ENCODE measurements at regions not wholly inside any gene's neighbourhood (a gene's known extent, or its start where the extent isn't known, plus 50 kb on each side); places are given as distances from the start of the nearest gene placed in this dataset.
A peak's percentile ranks its signal among the peaks of the same experiment; 100 is the strongest.

DNA sequence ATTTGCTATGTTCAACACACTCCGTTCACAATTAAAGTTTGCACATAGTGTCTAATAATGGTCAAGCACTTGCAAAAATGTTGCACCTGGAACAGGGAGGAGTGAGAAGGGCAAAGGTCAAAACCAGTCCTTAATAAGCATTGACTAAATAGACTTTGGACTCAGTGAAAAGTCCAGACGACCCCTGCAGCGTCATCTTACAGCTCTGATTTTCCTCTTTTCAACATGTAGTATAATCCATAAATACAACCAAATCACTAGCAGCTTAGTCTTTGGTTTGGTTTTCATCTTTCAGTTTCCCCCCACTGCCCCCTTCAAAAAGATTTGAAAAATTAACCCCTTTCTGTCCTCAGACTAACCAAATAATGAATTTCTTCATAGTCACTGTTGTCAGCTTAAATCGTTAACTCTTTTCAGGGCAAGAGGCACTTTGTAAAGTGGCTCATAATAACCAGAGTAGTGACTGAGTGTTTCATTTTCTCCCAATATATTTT lies 290.3 kb downstream of the PTPRC start:
- Mint-ChIP-seq H3K4me3 (peak overlapping the region in 8 of 10 donors; percentile 17 to 79 (median 37)), H3K27me3 (no peaks in the 10 kb centered on the region), H3K9me3 (no peaks in the 10 kb centered on the region), H3K36me3 (no peaks in the 10 kb centered on the region), H3K27ac (peak overlapping the region in 6 of 10 donors; percentile 33 to 84 (median 58)), H3K4me1 (peaks cover 12 to 56% (median 50%) of the 10 kb centered on the region in 4 donors)
- POLR2A ChIA-PET = interaction anchor here (1.1 kb wide), 1 partner anchor 187 kb away, joined by 3 read pairs; no protein-coding TSS in a partner anchor
- no peak for DNase-seq
- ATAC-seq = no peak

- H3K4me1 Mint-ChIP-seq = peaks cover 12 to 56% (median 48%) of the 10 kb centered on the region in 4 donors
- peak; percentile 76 to 80 for ATAC-seq
- peak overlapping the region; percentile 63 to 94 (median 86) for H3K27ac Mint-ChIP-seq
- DNase-seq = peak in 5 of 10 donors; percentile 21 to 53 (median 46)
- peak overlapping the region; percentile 72 to 87 (median 82) for H3K4me3 Mint-ChIP-seq
- POLR2A ChIA-PET = interaction anchor here (1.0 to 1.1 kb wide), 2 partner anchors 29 to 188 kb away, joined by 3 read pairs; no protein-coding TSS in a partner anchor
- H3K27me3 Mint-ChIP-seq = no peaks in the 10 kb centered on the region
- H3K36me3 Mint-ChIP-seq = no peaks in the 10 kb centered on the region
- H3K9me3 Mint-ChIP-seq = no peaks in the 10 kb centered on the region
These were observed 291.2 kb downstream of the PTPRC start for GRCh38 chr1:198929961-198930599.

DNA sequence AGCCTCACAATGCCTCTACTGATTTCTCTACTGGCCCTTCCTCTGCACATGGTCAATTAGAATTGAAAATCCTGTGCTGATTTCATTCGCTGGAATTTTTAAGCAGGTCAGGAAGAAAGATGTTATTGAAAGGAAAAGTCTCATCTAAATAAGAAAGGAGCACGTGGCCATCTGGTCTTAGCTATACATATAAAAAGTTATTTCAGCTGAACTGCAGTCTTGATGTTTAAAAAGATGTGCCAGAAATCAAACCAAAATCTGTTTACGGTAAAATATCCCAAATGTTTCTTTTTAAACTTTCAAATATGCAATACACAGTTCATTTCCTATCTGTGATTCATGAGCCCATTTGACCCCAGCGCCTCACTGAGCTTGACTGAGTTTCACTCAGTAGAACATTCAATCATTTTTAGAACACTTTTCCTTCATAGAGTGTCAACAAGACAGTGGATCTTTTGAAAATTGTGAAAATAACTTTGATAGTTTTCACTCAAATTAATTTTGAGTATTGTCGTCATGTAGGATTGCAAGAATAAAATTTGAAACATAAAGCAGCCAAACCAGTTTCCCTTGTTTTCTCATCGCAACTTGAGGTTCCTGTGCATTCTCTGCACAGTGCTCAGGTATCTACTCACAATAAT lies 293.6 kb downstream of the PTPRC start:
- Mint-ChIP-seq H3K4me3 (peak overlapping the region; percentile 69 to 87 (median 78)), H3K9me3 (no peaks in the 10 kb centered on the region), H3K27me3 (no peaks in the 10 kb centered on the region), H3K27ac (peak overlapping the region in 9 of 10 donors; percentile 61 to 91 (median 85)), H3K36me3 (no peaks in the 10 kb centered on the region), H3K4me1 (peaks cover 15 to 43% (median 38%) of the 10 kb centered on the region in 4 donors)
- ATAC-seq (no peak), DNase-seq (peak in 1 of 10 donors; percentile 4)
- POLR2A ChIA-PET = no interaction called here

GRCh38 chr1:198933515-198934222 lies 294.8 kb downstream of the PTPRC start:
- no peak for ATAC-seq
- POLR2A ChIA-PET = no interaction called here

GRCh38 chr1:198934426-198934825 lies 295.6 kb downstream of the PTPRC start:
- Mint-ChIP-seq H3K36me3 (no peaks in the 10 kb centered on the region), H3K27ac (no peak overlapping the region), H3K9me3 (no peaks in the 10 kb centered on the region), H3K4me3 (no peak overlapping the region), H3K4me1 (peaks cover 11 to 38% (median 36%) of the 10 kb centered on the region in 4 donors), H3K27me3 (no peaks in the 10 kb centered on the region)
- no peak for ATAC-seq
- POLR2A ChIA-PET = interaction anchor here (0.6 kb wide), 1 partner anchor 25 kb away, joined by 3 read pairs; no protein-coding TSS in a partner anchor
- DNase-seq = no peak

More at GRCh38 chr1:198933515-198934222, 294.8 kb downstream of the PTPRC start:
- DNase-seq = no peak
- peak overlapping the region in 2 of 10 donors; percentile 52 to 59 for H3K4me3 Mint-ChIP-seq
- H3K9me3 Mint-ChIP-seq = no peaks in the 10 kb centered on the region
- H3K27ac Mint-ChIP-seq = peak overlapping the region in 2 of 10 donors; percentile 2 to 80
- no peaks in the 10 kb centered on the region for H3K36me3 Mint-ChIP-seq
- peaks cover 13 to 43% (median 41%) of the 10 kb centered on the region in 4 donors for H3K4me1 Mint-ChIP-seq
- no peaks in the 10 kb centered on the region for H3K27me3 Mint-ChIP-seq

- Mint-ChIP-seq H3K4me1 (peaks cover 11 to 33% (median 32%) of the 10 kb centered on the region in 4 donors), H3K36me3 (no peaks in the 10 kb centered on the region), H3K27ac (no peak overlapping the region), H3K9me3 (no peaks in the 10 kb centered on the region), H3K4me3 (no peak overlapping the region), H3K27me3 (no peaks in the 10 kb centered on the region)
- peak in 9 of 10 donors; percentile 35 to 83 (median 64) for DNase-seq
- POLR2A ChIA-PET = interaction anchor here (0.6 kb wide), 1 partner anchor 25 kb away, joined by 3 read pairs; no protein-coding TSS in a partner anchor
- ATAC-seq = peak; percentile 39 to 50
These were observed 296.1 kb downstream of the PTPRC start for GRCh38 chr1:198934901-198935305.

DNA sequence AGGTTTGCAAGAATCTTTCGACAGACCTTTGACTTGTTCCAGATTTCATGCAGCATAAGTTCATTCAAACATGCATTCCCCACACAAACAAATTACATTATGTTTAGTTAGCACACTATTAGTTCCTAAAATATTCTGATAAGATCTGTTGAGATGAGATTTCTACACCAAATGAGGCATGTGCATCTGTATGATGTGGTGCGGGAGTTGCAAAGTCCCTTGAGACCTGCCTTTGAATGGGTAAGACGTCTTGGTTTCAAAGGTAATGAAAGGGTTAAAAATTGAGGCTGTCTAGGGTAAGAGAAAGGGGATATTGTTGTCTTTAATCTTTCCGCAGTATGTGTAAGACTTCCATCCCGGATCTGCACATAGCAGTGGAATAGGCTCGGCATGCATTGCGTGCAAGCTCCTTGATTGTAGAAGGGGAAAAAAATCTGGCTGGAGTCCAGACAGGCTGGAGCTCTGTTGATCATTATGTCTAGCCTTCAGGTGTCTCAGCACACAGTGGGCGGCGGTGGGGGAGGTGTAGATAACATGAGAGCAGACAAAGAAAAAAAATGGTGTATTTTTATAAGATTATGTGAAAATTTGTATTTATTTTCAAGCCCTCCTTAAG lies 296.6 kb downstream of the PTPRC start:
- POLR2A ChIA-PET = no interaction called here
- Mint-ChIP-seq H3K9me3 (no peaks in the 10 kb centered on the region), H3K27ac (no peak overlapping the region), H3K4me1 (peaks cover 7 to 28% (median 27%) of the 10 kb centered on the region in 4 donors), H3K27me3 (no peaks in the 10 kb centered on the region), H3K36me3 (no peaks in the 10 kb centered on the region), H3K4me3 (no peak overlapping the region)
- DNase-seq = peak; percentile 34 to 83 (median 44)
- ATAC-seq = peak; percentile 29 to 43

GRCh38 chr1:198936371-198937083 lies 297.7 kb downstream of the PTPRC start:
- peak; percentile 24 to 27 for ATAC-seq
- POLR2A ChIA-PET = interaction anchor here (0.9 to 1.7 kb wide), 5 partner anchors 9 to 105 kb away, joined by 3 to 7 read pairs (median 4); no protein-coding TSS in a partner anchor
- Mint-ChIP-seq H3K27ac (peak overlapping the region in 9 of 10 donors; percentile 82 to 94 (median 91)), H3K36me3 (no peaks in the 10 kb centered on the region), H3K4me3 (peak overlapping the region in 3 of 10 donors; percentile 91 to 96 (median 93)), H3K4me1 (peaks cover 7 to 24% (median 24%) of the 10 kb centered on the region in 4 donors), H3K27me3 (no peaks in the 10 kb centered on the region), H3K9me3 (peaks cover 0 to 4% (median 0%) of the 10 kb centered on the region in 9 donors)
- DNase-seq = peak in 3 of 10 donors; percentile 22 to 34 (median 23)

DNA sequence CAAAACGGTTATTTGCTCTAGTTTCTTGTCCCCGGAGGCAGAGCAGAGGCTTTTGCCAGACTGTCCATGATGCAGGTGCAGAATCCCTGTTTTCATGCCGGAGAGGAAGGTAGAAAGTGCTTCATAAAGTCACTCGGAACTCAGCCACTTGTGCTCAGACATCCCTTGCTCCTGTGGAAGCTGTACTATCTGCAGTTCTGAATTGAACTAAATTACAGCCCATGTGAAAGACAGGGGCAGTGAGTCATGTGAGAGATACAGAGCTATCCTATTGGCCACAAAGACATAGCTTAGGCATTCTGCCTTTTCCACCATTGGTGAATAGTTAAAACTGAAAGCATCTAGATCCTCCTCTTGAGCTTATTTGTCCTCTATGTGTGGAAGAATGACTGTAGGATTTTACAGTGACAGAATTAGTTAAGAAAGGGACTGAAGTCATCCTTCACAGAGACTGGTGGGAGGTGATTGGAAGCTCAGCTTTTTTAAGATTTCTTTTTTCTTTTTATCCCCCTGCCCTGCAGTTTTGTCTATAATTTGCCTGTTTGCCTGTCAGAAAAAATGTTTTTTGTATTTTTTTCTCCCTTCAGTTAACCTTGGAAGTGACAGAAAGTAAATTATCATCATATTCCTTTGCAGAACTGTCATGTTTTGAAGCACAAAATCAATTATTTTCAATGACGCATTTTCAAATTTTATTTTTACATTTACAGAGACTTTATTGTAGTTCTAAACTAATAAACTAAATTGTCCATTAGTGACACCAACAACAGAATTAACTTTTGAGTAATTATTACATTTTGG lies 298.6 kb downstream of the PTPRC start:
- DNase-seq = peak in 9 of 10 donors; percentile 17 to 78 (median 50)
- no peaks in the 10 kb centered on the region for H3K27me3 Mint-ChIP-seq
- peak overlapping the region in 3 of 10 donors; percentile 91 to 96 (median 93) for H3K4me3 Mint-ChIP-seq

DNA sequence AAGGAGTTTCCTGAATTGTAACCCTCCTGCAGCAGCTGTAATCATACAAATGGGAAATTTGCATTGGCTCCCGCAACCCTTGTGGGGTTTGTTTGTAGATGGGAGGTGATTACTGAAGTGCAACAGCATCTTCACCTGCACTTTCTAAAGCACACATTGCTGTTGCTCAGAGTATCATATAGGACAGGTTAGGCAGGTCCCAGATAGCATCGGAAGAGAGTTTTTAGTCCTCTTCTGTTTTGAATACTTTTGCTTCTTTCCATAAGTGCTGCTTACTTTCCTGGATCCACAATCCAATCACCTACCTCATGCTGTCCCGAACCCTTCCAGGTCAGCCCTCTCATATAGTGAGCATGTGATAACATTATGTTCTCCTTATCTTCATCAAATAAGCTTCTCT lies 300.4 kb downstream of the PTPRC start:
- Mint-ChIP-seq H3K4me1 (peaks cover 3 to 15% (median 8%) of the 10 kb centered on the region in 4 donors), H3K27ac (peak overlapping the region in 4 of 10 donors; percentile 6 to 42 (median 20))
- no peak for ATAC-seq

More for the DNA sequence above, 298.6 kb downstream of the PTPRC start:
- Mint-ChIP-seq H3K9me3 (peaks cover 0 to 6% (median 0%) of the 10 kb centered on the region in 9 donors), H3K36me3 (no peaks in the 10 kb centered on the region), H3K27ac (peak overlapping the region in 9 of 10 donors; percentile 82 to 94 (median 91)), H3K4me1 (peaks cover 5 to 22% (median 21%) of the 10 kb centered on the region in 4 donors)
- peak; percentile 86 to 88 for ATAC-seq
- POLR2A ChIA-PET = interaction anchor here (0.9 to 1.7 kb wide), 6 partner anchors 9 to 109 kb away, joined by 3 to 7 read pairs (median 4); no protein-coding TSS in a partner anchor

GRCh38 chr1:198939956-198940355 lies 301.1 kb downstream of the PTPRC start:
- Mint-ChIP-seq H3K4me1 (peaks cover 3 to 15% (median 7%) of the 10 kb centered on the region in 4 donors), H3K27me3 (no peaks in the 10 kb centered on the region), H3K27ac (no peak overlapping the region), H3K36me3 (no peaks in the 10 kb centered on the region), H3K9me3 (peaks cover 0 to 6% (median 0%) of the 10 kb centered on the region in 9 donors), H3K4me3 (no peak overlapping the region)
- ATAC-seq = no peak
- no peak for DNase-seq
- POLR2A ChIA-PET = no interaction called here

More for the DNA sequence above, 300.4 kb downstream of the PTPRC start:
- Mint-ChIP-seq H3K4me3 (no peak overlapping the region), H3K27me3 (no peaks in the 10 kb centered on the region), H3K36me3 (no peaks in the 10 kb centered on the region), H3K9me3 (peaks cover 0 to 6% (median 0%) of the 10 kb centered on the region in 9 donors)
- DNase-seq = no peak
- POLR2A ChIA-PET = no interaction called here
